HG03060 (cell line): ENCODE measurements at regions not wholly inside any gene's neighbourhood (a gene's known extent, or its start where the extent isn't known, plus 50 kb on each side); places are given as distances from the start of the nearest gene placed in this dataset.
A peak's percentile ranks its signal among the peaks of the same experiment; 100 is the strongest.
"Not testable (repeated sequence)": the region's sequence is repeated elsewhere in the genome, so short reads cannot be mapped to it uniquely, and the experiment has no call there.

Experiments
- ATAC-seq: cut with Tn5 transposase; IDR thresholded peaks from one replicate; pipeline ENCODE4 v1.9.1; 2021; ENCODE audit warnings: low read depth, moderate number of reproducible peaks; ENCODE audit not compliant: unreplicated experiment

DNA sequence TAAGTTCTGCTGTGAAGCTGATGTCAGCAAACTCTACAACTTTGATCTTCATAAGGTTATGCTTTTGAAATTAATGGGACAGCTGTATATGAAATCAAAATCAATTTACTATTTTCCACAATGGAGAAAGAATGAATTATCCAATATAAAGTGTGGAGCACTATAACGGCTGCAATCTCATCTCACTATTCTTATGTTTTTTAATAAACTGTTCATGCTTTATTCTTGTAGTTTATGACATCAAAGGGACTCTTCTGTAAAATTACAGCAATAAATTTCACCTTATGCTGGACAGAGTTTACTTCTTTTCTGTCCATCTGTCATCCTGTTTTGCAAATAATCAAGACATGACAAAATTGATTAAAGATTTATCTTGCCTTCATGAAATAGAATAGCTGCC, 192.5 kb downstream of the TECRL start:
- no peak for ATAC-seq

DNA sequence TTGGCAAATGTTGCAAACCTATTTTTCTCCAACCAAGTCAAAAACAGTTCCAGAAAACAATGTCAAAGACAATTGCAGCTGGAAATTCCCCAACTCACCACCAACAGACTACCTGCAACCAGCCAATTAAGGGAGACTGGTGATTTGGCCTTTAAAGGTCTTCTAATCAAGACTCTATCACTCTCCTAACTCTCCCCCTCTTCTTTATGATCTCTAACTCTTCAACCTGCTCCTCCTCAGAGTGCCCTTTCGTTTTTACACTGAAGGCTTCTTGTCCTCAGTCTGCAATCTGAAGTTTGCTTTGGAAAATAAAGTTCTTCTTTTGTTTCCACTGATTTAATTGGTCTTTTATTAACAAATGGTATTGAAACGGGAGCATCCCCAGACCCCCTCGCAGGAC, 203.9 kb downstream of the TECRL start:
- ATAC-seq: no peak

DNA sequence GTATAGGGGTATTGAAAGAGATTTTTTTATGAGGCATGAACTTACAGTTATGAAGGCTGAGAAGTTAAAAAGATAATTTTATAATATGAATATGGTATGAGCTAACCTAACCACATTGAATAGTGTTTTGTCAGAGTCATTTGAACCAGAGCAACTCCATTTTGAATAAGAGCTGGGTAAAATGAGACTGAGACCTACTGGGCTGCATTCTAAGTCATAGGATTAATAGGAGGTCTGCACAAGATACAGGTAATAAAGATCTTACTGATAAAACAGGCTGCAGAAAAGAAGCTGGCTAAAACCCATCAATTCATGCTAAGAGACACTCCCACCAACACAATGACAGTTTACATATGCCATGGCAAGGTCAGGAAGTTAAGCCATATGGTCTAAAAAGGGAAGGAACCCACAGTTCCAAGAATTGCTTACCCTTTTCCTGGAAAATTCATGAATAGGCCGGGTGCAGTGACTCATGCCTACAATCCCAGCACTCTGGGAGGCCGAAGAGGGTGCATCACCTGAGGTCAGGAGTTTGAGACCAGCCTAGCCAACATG, 209.2 kb downstream of the TECRL start:
- ATAC-seq: no peak

DNA sequence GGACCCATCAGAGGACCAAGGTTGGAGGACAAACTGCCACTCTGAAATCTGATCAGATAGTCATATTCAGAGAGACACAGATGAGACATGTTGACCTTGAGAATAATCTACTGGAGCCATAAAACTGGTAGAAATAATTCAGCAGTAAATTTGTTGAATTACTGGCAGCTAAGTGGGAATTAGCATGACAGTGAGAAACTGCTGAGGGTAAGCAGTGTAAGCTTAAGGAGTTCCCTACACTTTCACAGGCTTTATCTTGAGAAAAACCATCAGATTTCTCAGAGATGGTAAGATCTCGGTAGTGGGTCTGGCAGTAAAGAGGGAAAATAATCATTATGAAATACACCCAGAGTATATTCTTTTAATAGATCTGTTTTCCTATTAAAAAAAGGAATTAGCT, 213.7 kb downstream of the TECRL start:
- no peak for ATAC-seq

DNA sequence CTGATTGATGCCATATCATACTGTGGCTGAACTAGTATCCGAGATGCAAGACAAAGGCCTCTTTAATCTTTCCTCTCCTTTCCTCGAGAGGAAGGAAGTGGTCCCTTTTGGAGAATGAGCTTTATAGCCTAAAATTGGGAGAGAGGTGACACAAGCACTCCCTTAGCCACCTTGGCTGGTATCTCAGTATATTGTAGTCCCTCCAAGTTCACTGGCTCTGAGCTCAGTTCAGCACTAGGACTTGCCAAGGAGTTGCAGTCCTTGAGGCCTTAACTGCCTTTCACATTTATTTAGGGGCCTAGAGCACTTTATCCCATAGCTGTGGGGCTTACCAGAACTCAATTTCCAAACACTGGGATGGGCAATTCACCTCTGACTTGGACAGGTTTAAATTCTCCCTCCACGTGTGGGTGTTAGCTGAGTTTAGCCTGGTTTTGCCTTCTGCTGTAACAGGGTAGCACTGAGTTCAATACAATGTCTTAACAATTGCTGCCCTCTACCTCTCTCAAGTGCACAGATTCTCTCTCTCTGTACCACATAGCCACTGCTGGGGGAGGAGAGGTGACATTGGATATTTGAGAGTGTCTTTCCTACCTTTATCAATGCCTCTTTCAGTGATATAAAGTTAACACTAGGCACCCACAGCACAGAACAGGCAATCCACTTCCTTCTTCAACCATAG, 216.4 kb downstream of the TECRL start:
- ATAC-seq: no peak

DNA sequence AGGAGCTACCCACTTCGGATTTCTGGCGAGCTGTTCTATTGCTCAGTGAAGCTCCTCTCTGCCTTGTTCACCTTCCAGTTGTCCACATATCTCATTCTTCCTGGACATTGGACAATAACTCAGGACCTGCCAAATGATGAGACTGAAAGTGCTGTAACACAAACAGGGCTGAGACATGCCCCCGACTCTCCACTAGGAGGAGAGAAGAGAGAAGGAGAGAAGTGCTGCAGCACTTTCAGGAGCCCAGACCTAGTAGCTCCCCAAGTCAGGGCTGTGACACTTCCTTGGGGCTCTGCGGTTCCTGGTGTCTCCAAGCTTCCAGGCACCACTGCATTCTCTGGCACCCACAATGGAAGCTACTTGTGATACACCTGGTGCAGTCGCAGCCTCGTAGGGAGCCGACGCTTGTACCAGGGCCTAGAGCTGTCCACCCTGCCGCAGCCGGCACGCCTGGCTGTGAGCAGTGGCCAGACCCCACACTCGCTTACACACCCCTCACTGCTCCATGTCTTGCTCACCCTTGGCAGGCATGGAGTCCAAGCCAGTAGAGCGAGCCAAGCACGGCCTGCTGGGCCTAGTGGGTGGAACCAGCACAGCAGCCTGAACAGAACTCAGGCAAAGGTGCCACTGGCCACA, 234.9 kb downstream of the TECRL start:
- ATAC-seq: no peak

DNA sequence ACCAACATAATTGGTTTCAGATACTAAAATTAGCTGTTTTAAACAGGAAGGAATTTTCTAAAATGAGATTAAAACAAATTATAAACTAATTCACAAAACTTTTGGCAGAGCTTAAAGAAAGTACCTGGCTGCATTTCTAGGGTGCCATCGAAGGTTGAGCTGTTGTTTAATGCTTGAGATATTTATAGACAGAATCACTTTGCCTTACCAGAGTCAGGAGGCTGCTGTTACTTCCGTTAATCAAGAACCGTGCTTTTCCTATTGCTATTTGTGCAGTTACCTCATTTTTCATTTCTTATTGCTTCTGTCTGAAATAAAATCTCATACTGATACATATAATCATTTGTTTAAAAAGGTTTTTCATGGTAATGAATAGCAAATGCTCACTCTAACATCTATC, 242.9 kb downstream of the TECRL start:
- ATAC-seq: no peak

DNA sequence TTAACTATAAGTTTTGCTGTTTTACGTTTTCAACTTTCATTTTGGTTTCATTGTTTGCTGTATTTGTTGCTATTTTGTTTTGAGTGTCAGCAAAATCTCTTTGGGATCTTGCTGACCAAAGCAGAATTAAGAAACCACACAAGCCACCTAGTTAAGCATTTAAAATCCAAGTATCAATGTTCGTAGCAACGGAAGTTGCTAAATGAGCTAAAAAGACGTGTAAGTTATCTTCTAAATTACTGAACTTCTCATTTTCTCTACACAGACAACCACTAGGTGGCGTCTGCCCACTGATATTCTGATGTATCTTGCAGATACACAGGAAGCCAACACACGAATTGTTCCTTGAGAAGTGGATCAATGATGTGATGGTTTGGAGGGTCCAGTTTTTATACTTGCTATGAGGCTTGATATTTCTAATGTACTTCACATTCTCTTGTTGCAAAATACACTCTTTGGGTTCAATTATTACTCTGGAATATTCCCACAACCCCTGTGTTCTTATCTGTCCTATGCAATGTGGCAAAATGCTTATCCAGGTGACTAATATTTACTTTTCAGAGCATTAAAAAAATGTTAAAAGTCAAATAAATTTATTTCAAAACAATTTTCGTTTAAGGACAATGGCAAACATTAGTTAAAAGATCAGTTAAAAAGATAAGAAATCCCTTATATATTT, 250.5 kb downstream of the TECRL start:
- ATAC-seq: peak; percentile 82

DNA sequence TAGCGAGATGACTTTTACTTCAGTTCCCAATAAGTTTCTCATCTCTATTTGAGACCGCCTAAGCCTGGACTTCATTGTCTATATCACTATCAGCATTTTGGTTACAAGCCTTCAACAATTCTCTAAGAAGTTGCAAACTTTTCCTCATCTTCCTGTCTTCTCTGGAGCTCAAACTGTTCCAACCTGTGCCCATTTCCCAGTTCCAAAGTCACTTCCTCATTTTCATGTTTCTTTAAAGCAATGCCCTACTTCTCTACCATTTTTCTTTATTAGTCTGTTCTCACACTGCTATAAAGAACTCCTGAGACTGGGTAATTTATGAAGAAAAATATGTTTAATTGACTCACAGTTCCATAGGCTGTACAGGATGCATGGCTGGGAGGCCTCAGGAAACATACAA, 251.9 kb downstream of the TECRL start:
- ATAC-seq: no peak

DNA sequence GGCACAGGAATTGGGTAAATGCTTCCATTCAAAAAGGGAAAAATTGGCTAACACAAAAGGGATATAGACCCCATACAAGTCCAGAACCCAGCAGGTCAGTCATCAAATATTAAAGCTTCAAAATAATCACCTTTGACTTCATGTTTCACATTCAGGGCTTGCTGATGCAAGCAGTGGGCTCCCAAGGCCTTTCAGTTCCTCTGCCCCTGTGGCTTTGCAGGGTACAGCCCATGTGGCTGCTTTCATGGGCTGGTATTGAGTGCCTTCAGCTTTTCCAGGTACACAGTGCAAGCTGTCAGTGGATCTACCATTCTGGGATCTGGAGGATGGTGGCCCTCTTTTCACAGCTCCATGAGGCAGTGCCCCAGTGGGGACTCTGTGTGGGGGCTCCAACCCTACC, 253.0 kb downstream of the TECRL start:
- no peak for ATAC-seq

DNA sequence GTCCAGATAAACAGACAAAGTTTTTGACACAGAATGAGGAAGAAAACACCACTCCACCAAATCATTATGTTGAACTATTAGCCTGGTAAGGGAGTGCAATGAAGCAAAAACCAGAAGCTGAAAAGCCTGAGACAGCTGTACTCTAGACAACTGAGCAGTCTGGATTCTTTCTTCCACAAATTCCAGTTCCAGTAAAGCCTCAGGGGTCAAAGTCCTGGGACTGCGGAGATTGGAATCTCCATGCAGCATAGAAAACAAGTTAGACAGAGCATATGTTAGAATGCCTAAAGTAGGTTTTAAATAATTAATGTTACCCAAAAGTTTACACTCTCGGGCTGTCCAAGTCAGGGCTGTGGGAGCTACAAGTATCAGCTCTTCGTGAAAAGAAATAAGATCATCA, 263.2 kb downstream of the TECRL start:
- ATAC-seq: no peak

DNA sequence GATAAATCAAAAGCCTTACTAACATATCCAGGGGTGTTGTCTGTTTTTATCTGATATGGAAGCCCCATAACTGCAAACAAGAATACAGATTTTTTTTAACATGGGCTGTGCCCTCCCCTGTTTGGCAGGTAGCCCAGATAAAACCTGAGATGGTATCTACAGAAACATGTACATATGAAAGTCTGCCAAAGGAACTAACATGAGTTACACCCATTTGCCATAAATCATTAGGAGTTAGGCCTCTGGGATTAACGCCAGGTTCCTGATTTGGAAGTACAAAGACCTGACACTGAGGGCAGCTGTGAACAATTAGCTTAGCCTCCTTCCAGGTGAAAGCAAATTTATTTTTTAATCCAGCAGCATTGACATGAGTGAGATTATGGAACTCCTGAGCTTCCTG, 264.3 kb downstream of the TECRL start:
- no peak for ATAC-seq

DNA sequence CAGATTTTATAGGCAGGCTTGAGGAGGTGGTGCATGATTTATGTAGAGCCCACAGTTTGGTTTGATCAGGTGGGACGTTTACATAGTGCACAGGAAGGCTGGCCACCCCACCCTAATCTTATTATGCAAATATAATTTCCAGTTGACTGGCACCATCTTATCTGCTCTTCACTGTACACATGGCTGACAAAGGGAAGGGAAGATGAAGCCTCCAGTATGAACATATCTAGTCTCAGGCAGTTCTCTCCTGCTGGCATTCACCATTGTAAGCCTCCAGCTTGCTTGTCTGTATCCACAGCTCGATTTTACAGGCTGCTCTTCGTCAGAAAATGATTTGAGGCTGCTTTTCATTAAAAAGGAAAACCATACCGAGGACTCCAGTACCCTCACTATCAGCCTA, 278.3 kb downstream of the TECRL start:
- ATAC-seq: no peak

DNA sequence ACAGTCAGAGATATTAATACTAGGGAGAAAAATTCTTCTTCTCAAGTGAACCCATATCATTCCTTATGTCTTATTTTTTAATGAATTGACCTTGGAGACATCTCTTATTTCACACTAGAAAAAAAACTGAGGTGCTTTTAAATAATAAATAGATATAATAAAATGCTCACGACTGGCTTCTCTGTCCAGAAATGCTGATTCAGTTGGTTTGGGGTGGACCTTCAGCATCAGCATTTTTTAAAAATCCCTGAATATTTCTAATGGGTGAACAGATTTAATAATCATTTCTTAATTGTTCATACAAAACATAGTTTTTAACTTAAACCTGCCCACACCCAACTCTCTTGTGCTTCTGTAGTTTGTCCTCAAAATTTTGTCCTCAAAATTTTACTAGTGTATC, 283.9 kb downstream of the TECRL start:
- no peak for ATAC-seq

DNA sequence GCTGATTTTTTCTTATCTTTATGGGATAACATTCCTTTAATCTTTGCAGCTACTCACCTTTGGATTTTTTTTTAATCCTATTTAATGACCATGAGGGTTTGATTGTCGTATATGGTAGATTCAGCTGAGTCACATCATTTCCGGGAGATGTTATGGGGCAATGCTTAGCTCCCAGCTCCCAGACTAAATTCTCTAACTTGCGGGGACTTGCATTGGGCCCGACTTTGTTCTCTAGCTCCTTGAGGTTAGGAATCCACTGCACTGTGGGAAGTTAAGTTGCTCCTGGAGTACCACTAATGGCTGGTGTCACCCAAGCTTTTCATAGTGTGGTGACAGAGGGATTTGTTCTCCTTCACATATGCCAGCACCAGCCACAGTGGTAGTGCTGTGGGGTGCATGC, 287.4 kb downstream of the TECRL start:
- no peak for ATAC-seq

DNA sequence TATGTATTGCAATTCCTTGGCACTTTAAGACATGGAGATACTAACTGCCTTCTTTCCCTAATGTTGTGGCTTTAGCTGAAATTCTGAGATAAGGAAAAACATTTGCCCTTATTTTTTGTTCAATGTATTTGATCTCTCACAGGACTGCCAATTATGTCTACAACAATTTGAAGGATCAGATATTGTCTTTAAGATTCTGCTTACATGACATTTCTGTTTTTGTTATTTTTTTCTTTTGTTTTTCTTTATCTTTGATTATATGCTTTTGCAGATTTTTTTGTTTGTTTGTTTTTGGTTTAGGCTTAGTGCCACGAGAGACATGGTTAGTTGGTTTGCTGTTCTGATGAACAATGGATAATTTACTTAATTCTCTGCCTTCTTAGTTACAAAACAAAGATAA, 303.3 kb downstream of the TECRL start:
- ATAC-seq: no peak

DNA sequence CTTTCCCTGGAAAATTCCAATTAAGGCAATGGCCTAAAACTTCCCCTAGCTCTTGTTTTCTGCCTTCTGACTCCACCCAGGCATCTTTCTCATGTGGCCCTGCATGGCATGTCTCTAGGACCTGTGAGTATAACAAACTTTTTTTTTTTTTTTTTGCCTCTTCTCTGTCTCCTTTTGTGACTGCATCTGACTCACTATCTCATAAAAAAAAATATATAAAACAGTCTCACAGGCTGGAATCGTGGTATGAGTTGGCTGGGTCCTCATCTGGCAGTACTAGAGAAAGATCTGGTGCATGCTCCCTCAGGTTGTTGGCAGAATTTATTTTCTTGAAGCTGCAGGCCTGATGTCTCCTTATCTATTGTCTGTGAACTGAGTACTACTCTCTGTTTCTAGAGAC, 313.9 kb downstream of the TECRL start:
- ATAC-seq: no peak

DNA sequence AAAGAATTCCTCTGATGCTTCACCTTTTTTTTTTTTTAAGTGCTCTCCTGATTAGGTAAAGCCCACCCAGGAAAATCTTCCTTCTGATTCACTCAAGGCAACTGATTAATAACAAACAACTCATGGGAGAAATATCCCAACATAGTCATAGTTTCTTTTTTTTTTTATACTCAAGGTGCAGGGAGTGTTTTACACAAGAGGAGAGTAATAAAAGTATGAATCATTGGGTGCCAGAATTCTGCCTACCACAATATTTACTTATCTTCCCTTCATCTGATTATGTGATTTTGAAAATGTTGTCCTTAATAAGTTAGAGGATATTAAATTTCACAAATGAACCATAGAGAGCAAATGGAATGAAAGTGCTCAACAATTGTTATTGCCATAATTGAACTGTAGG, 329.9 kb downstream of the TECRL start:
- ATAC-seq: no peak

DNA sequence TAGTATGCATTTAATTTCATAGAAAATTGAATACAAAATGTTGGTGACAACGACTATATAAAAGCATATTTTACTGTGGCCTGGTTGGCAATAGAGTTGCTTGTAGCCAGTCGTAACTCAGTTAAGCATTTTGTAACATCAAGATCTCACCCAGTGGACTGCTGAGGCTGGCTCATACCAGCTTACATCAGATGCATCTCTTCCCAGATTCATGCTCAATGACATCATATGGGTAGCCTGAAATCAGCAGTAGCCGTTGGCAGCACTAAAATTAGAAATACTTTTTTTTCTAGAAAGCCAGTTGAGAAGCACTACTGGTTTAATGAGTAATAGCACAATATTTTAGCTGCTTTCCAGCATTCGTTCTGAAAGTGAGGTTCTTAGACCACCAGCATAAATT, 341.2 kb downstream of the TECRL start:
- ATAC-seq: no peak

DNA sequence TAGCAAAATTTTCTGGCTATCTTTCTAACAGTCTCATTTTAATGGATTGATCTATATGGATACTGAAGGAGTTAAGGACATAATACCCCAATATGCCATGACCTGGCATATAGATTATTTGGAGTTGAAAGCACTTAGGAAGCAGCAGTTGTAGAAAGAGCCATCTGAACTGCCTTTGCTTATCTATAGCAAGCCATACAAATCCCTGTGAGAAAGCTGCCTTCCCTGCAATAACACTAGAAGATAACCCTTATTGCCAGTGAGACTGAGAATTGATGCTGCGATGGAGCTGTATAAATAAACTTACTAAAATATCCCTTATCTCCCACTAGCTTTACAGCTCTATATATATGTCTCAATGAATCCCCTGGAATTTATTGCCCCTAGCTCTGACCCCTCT, 346.3 kb downstream of the TECRL start:
- ATAC-seq: no peak

DNA sequence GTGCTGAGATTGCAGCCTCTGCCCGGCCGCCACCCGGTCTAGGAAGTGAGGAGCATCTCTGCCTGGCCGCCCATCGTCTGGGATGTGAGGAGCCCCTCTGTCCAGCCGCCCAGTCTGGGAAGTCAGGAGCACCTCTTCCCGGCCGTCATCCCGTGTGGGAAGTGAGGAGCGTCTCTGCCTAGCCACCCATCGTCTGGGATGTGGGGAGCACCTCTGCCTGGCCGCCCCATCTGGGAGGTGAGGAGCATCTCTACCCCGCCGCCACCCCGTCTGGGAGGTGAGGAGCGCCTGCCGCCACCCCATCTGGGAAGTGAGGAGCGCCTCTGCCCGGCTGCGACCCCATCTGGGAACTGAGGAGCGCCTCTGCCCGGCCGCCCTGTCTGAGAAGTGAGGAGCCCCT, 372.2 kb downstream of the TECRL start:
- ATAC-seq: not testable (repeated sequence)

DNA sequence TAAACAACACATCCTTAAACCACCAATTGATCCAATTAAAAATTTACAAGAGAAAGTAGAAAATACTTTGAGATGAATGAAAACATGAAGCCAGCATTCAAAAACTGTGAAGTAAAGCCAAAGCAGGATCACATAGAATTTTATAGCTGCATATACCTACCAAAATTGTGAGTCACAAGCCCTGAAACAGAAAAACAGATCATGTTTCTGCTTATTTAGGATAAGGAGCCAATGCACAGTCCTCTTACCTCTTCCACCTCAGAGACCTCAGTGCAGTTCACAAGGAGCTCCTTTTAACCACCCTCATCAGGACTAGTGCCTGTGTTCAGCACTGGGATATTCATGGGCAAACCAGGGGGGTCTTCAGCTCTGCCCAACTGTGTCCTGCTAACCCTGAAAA, 386.7 kb downstream of the TECRL start:
- ATAC-seq: no peak
